ENCODE measurements at regions not wholly inside any gene's neighbourhood (a gene's known extent, or its start where the extent isn't known, plus 50 kb on each side); places are given as distances from the start of the nearest gene placed in this dataset.

DNA sequence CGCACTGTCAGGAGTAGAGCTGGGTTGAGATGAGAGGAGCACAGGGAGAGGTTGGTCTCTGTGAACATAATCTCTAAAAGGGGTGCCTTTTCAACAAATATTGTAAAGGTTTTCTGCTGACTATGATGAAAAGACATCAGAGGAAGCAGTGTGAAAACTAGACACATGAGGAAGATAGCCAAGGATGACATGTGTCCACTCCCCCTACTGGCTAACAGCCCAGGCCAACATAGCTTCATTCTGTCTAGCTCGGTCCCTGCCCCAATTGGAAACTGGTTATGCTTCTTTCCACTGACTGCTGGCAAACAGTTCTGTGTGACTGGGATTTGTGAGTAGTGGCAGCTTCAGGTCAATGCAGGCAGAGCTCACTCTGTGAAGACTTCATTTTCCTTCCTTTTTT is 115.4 kb upstream of the ESX1 start:
- TF ChIP-seq, protein P1, sequence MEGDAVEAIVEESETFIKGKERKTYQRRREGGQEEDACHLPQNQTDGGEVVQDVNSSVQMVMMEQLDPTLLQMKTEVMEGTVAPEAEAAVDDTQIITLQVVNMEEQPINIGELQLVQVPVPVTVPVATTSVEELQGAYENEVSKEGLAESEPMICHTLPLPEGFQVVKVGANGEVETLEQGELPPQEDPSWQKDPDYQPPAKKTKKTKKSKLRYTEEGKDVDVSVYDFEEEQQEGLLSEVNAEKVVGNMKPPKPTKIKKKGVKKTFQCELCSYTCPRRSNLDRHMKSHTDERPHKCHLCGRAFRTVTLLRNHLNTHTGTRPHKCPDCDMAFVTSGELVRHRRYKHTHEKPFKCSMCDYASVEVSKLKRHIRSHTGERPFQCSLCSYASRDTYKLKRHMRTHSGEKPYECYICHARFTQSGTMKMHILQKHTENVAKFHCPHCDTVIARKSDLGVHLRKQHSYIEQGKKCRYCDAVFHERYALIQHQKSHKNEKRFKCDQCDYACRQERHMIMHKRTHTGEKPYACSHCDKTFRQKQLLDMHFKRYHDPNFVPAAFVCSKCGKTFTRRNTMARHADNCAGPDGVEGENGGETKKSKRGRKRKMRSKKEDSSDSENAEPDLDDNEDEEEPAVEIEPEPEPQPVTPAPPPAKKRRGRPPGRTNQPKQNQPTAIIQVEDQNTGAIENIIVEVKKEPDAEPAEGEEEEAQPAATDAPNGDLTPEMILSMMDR (conservative IDR thresholded peaks at IDR 0.05; ENCODE audit: low read length), result no peak; the same call in 1 of the 2 replicates
- TF ChIP-seq EZH2phosphoT487 (IDR thresholded peaks at IDR 0.05; ENCODE audit: borderline replicate concordance), result no peak
